CD4-positive, alpha-beta T cell treated with Interleukin-4 for 1 hour (primary cell): ENCODE measurements at regions not wholly inside any gene's neighbourhood (a gene's known extent, or its start where the extent isn't known, plus 50 kb on each side); places are given as distances from the start of the nearest gene placed in this dataset.
"Not testable (repeated sequence)": the region's sequence is repeated elsewhere in the genome, so short reads cannot be mapped to it uniquely, and the experiment has no call there.

ENCODE experiments used
- DNase-seq, 2 donors: peaks; one replicate each; pipeline ENCODE4 v3.0.0-alpha.2; 2020 to 2022

DNA sequence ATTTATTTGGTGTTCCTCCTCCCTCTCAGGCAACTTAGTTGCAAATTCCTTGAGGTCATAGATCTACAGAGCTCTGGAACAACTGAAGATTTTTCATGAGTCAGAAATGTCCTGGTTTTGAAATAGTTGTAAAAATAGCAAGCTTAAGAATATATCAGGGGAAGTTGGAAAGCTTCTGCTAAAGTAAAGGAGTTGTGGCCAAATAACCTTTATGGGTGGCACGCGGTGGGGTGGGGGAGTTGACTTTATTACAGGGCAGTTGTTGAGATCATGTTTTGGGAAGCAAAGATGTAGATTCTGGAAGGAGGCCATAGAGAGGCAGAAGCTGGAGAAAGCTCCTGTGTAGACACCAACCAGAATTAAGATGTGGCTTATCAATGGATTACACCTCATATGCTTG lies 326.0 kb upstream of the MTPN start:
- no peak for DNase-seq

DNA sequence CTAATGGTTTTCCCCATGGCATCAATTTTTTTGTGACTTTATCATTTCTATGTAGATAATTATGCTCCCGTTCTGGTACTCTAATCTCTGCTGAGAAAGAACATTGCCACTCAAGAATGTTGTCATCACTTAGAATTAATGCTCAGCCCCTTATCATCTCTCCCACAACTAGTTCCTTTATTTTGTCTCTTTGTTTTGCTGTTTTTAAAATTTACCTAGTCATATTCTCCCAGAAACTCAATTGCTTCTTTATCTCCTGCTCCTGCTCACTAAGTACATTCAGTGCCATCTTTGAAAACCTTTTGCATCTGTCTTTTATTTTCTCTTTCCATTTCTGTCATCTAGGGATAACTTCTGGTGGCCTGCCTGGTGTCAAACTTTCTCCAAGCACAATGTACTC lies 324.9 kb upstream of the MTPN start:
- no peak for DNase-seq

GRCh38 chr7:136294977-136295376 lies 317.8 kb upstream of the MTPN start:
- no peak for DNase-seq

DNA sequence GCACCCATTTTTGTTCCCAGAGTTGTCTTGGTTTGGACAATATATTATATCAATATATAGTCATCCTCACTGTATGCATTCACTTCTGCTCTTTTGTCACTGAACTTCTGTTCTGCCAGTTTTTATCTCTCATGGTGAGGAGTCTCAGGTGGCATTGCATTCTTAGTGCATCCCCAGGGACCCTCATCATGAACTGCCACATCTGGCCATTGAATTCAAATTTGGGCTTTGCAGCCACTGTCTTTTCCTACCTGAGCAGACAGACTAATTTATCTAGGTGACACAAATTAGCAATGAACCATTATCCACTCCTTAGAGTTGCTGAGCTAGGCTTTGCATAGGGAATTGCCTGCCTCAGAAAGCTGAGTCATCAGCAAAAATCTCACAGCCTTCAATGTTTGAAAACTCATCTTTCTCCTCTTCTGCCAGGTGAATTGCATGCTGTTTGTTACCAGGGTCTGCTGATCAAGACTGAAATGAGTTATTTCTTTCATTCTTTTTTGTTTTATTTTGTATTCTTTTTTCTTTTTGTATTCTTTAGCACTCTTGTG lies 316.8 kb upstream of the MTPN start:
- no peak for DNase-seq

DNA sequence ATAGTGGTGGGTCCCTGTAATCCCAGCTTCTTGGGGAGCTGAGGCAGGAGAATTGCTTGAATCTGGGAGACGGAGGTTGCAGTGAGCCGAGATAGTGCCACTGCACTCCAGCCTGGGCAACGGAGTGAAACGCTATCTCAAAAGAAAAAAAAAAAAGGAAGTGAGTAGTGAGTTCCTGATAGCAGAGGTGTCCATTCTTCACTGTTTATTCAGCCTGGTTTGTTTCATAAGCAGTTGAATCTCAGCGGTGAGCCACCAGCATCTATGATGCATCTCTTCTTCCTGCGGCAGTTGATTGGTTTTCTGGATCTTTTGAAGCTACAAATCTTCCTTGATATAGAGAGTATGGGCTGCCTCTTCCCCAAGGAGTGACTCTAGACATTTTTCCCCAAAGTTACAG lies 316.1 kb upstream of the MTPN start:
- DNase-seq = no peak

GRCh38 chr7:136292365-136292764 lies 315.2 kb upstream of the MTPN start:
- no peak for DNase-seq

- DNase-seq = no peak
Observed at GRCh38 chr7:136290351-136290750, 313.2 kb upstream of the MTPN start.

DNA sequence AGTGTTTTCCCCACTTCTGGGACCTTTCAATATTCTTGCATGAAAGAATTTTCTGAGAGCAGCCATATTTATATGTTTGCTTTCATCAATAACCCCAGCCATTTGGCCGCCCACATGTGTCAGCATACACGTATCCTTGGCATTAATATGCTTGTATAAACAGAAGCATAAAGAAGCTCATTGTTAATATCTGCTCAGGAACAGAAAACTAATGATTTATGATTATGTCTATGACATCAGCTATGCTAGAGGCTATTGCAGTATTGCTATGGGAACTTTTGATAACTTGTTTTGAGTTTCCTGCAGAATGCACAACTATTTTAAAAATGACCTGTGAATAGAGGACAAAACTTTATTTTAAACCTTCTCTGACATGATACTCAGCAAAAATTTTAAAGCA lies 300.9 kb upstream of the MTPN start:
- no peak for DNase-seq

DNA sequence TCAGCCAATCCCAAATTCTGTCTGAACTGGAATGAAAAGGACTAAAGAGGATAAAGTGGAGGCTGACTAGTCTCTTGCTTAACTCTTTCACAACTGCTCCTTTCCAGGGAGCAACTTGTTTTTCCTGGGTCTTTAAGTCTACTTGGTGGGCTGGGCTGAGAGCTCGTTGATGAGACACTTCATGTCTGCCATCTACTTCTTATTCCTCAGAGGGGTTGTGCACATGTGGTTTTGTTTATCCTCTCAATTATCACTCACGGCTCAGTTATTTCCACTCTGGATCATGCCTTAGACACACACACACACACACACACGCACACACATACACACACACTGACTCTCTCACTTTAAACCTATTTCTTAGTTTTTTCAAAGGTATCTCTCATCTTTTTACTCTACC lies 298.6 kb upstream of the MTPN start:
- no peak for DNase-seq

- DNase-seq = no peak
Observed at GRCh38 chr7:136274636-136275345, 297.6 kb upstream of the MTPN start.

- DNase-seq = no peak
Observed at GRCh38 chr7:136272934-136273333, 295.8 kb upstream of the MTPN start.

DNA sequence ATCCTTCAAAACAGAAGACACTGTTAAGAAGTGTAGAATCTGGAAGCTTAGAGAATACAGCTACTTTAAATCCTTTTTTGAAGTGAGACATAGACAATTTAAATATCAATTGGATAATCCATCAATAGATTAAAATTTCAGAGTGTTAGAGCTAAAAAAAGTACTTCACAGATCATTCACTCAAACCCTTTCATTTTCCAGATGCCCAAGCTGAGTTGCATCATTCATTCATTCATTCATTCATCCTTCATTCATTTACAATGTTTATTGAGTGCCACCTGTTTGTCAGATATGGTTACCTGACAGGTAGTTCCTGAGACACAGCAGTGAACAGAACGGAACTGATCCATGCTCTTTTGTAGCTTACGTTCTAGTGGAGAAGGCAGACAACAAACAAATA lies 290.7 kb upstream of the MTPN start:
- DNase-seq = no peak

DNA sequence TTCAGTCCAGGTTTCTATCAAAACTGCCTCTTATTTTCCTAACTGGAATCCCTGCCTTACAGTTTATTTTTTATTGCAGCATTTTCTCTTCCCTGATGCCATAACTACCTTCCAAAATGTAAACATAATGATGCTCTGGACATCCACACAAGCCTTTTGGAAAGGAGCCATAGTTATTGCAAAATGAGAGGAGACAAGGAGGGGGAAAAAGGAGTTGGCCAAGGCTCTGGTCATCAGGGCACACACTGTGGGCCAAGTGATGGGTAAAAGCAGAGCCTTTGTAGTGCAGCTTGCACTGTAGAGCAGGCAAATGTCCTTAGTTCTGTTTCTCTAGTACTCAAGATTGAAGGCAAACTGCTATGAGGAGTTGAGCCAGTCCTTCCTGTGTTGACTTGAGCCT lies 289.3 kb upstream of the MTPN start:
- no peak for DNase-seq

DNA sequence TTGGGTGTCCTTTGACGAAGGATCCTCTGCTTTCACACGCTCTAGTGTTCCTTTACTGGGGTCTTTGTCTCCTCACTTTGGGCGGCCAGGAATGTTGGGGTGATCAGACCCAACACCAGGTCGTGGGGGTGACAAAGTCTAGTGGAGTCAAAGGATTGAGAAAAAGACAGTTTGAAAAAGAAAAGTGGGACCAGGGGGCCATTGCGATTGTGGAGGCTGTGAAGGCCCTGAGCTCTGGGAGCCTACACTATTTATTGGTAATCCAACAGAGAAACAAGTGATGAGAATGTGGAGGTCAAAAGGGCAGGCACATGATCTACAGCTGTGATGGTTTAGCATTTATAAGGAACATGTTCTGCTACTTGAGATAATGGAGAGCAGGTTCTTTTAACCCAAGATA lies 287.1 kb upstream of the MTPN start:
- not testable (repeated sequence) for DNase-seq

GRCh38 chr7:136263112-136263860 lies 286.1 kb upstream of the MTPN start:
- DNase-seq = not testable (repeated sequence)

GRCh38 chr7:136260591-136260990 lies 283.4 kb upstream of the MTPN start:
- not testable (repeated sequence) for DNase-seq

- no peak for DNase-seq
Observed at GRCh38 chr7:136259074-136259473, 281.9 kb upstream of the MTPN start.

GRCh38 chr7:136256491-136256890 lies 279.3 kb upstream of the MTPN start:
- no peak for DNase-seq

- DNase-seq = no peak
Observed at GRCh38 chr7:136254148-136254547, 277.0 kb upstream of the MTPN start.

- no peak for DNase-seq
Observed at GRCh38 chr7:136251826-136252225, 274.7 kb upstream of the MTPN start.

DNA sequence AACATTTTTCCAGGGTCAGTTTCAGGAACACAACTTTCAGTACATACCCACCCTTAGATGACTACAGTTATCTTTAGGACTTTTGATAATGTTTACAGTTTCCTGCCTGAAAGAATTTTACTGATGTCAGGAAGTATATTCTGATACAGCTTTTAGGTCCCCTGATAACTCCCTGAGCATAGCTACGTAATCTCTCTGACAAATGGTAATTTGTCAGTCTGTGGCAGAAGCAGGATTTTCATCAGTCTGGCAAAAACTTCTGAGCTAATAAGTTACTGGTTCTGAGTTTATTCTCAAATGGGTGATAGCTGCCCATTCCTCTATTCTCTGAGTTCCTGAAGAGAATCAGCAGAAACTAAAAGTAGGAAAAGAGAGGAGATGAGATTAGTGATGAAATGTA lies 270.1 kb upstream of the MTPN start:
- DNase-seq = no peak

GRCh38 chr7:136245327-136246004 lies 268.3 kb upstream of the MTPN start:
- DNase-seq = no peak

- DNase-seq = no peak
Observed at GRCh38 chr7:136234040-136234439, 256.9 kb upstream of the MTPN start.

- DNase-seq = no peak
Observed at GRCh38 chr7:136230210-136230609, 253.1 kb upstream of the MTPN start.
